RPMI7951 (cell line): ENCODE measurements at regions not wholly inside any gene's neighbourhood (a gene's known extent, or its start where the extent isn't known, plus 50 kb on each side); places are given as distances from the start of the nearest gene placed in this dataset.

Experiments
- DNase-seq: peaks from one replicate; pipeline ENCODE4 v3.0.0-alpha.2; 2012; ENCODE audit warnings: low read depth

GRCh38 chr1:90402893-90403849 lies 313.9 kb downstream of the BARHL2 start:
- DNase-seq = peak; percentile 99

- no peak for DNase-seq
Measured at GRCh38 chr1:90400131-90400530, 317.0 kb downstream of the BARHL2 start.

- no peak for DNase-seq
Measured at GRCh38 chr1:90396917-90397316, 320.2 kb downstream of the BARHL2 start.

GRCh38 chr1:90394247-90394646 lies 322.9 kb downstream of the BARHL2 start:
- DNase-seq = no peak

GRCh38 chr1:90393025-90393424 lies 324.1 kb downstream of the BARHL2 start:
- peak; percentile 27 for DNase-seq

GRCh38 chr1:90391126-90391525 lies 326.0 kb downstream of the BARHL2 start:
- peak; percentile 48 for DNase-seq

- peak; percentile 30 for DNase-seq
Measured at GRCh38 chr1:90387805-90388204, 329.3 kb downstream of the BARHL2 start.

- peak; percentile 51 for DNase-seq
Measured at GRCh38 chr1:90386899-90387720, 330.0 kb downstream of the BARHL2 start.

GRCh38 chr1:90384193-90384592 lies 332.9 kb downstream of the BARHL2 start:
- DNase-seq = no peak

GRCh38 chr1:90382161-90382560 lies 334.9 kb downstream of the BARHL2 start:
- no peak for DNase-seq

- no peak for DNase-seq
Measured at GRCh38 chr1:90381598-90381997, 335.5 kb downstream of the BARHL2 start.

GRCh38 chr1:90371448-90371813 lies 345.7 kb downstream of the BARHL2 start:
- peak; percentile 27 for DNase-seq

GRCh38 chr1:90370686-90371447 lies 346.2 kb downstream of the BARHL2 start:
- peak; percentile 92 for DNase-seq

GRCh38 chr1:90362163-90362562 lies 354.9 kb downstream of the BARHL2 start:
- no peak for DNase-seq

GRCh38 chr1:90361026-90361425 lies 356.1 kb downstream of the BARHL2 start:
- DNase-seq = no peak

GRCh38 chr1:90359994-90360393 lies 357.1 kb downstream of the BARHL2 start:
- DNase-seq = no peak

- no peak for DNase-seq
Measured at GRCh38 chr1:90358448-90358847, 358.7 kb downstream of the BARHL2 start.

GRCh38 chr1:90357995-90358394 lies 359.1 kb downstream of the BARHL2 start:
- DNase-seq = peak; percentile 45

- no peak for DNase-seq
Measured at GRCh38 chr1:90356991-90357390, 360.1 kb downstream of the BARHL2 start.

GRCh38 chr1:90356101-90356500 lies 361.0 kb downstream of the BARHL2 start:
- no peak for DNase-seq

GRCh38 chr1:90354704-90355103 lies 359.8 kb downstream of the ZNF326 start:
- no peak for DNase-seq

GRCh38 chr1:90351019-90351418 lies 356.1 kb downstream of the ZNF326 start:
- DNase-seq = no peak
